GM19193 (cell line): ENCODE measurements at regions not wholly inside any gene's neighbourhood (a gene's known extent, or its start where the extent isn't known, plus 50 kb on each side); places are given as distances from the start of the nearest gene placed in this dataset.
A peak's percentile ranks its signal among the peaks of the same experiment; 100 is the strongest.

Experiments used
- POLR2A ChIP-seq: IDR thresholded peaks from 4 replicates; pipeline ENCODE4 v1.6.1; 2011; ENCODE audit not compliant: insufficient read depth, insufficient read length; ENCODE audit errors: extremely low read depth

- TF ChIP-seq POLR2A = no peak
These were observed 76.5 kb upstream of the ADRB1 start for GRCh38 chr10:113967126-113967525.

- no peak for TF ChIP-seq POLR2A
These were observed 73.0 kb upstream of the ADRB1 start for GRCh38 chr10:113970641-113971040.

GRCh38 chr10:113971349-113971973 is 72.2 kb upstream of the ADRB1 start:
- TF ChIP-seq POLR2A = no peak

- no peak for TF ChIP-seq POLR2A
These were observed 66.5 kb upstream of the ADRB1 start for GRCh38 chr10:113977174-113977573.

- TF ChIP-seq POLR2A = no peak
These were observed 64.9 kb upstream of the ADRB1 start for GRCh38 chr10:113978802-113979201.

- TF ChIP-seq POLR2A = no peak
These were observed 64.3 kb upstream of the ADRB1 start for GRCh38 chr10:113979409-113979808.

GRCh38 chr10:113980408-113981087 is 63.1 kb upstream of the ADRB1 start:
- TF ChIP-seq POLR2A = no peak

GRCh38 chr10:113982296-113982695 is 61.4 kb upstream of the ADRB1 start:
- no peak for TF ChIP-seq POLR2A

- TF ChIP-seq POLR2A = peak; percentile 39
These were observed 60.9 kb upstream of the ADRB1 start for GRCh38 chr10:113982769-113983168.

GRCh38 chr10:113983552-113983951 is 60.1 kb upstream of the ADRB1 start:
- TF ChIP-seq POLR2A = no peak

GRCh38 chr10:113985297-113985844 is 58.3 kb upstream of the ADRB1 start:
- no peak for TF ChIP-seq POLR2A

- TF ChIP-seq POLR2A = no peak
These were observed 57.4 kb upstream of the ADRB1 start for GRCh38 chr10:113986316-113986715.

- TF ChIP-seq POLR2A = no peak
These were observed 56.5 kb upstream of the ADRB1 start for GRCh38 chr10:113987156-113987555.

GRCh38 chr10:113987805-113988204 is 55.9 kb upstream of the ADRB1 start:
- no peak for TF ChIP-seq POLR2A

GRCh38 chr10:113988535-113988934 is 55.1 kb upstream of the ADRB1 start:
- TF ChIP-seq POLR2A = no peak
